ENCODE measurements at regions not wholly inside any gene's neighbourhood (a gene's known extent, or its start where the extent isn't known, plus 50 kb on each side); places are given as distances from the start of the nearest gene placed in this dataset.

DNA sequence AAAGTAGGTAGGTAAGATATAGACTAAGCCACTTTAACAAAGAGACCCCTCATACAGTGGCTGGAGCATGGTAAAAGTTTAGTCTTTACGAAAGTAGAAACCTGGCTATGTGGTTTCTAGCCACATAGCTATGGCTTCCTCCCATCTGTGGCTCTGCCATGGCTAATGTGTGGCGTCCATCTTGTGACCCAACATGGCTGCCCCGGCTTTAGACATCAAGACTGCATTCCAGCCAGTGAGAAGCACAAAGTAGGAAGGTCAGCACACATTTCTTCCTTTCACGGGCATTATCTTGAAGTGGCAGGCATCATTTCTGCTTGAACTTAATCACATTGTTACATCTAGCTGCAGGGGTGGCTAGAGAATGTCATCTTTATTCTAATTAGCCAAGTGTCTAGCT, 148.3 kb downstream of the TBX5 start:
- no peak overlapping the region for H3K4me3 ChIP-seq (ENCODE audit: low read depth, low read length)
- no peak for DNase-seq (ENCODE audit: low read depth)
- TF ChIP-seq CTCF (conservative IDR thresholded peaks at IDR 0.05; ENCODE audit: low read depth, low read length): no peak

DNA sequence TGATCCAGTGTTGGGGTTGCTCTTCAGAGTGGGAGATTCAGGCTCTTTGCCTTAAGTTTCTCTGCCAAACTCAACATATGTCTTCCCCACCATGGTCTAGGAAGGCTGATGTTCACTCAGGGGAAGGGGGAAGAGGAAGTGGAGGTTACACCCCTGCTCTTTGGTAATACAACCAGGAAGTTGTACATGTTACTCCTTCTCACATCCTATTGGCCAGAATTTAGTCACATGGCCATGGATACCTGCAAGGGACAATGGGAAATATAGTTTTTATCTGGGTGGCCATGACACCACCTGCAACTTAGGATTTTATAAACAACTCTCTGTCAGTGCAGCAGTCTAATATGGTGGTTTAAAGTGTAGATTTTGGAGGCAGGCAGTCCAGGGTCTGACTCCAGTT, 150.9 kb downstream of the TBX5 start:
- TF ChIP-seq CTCF (conservative IDR thresholded peaks at IDR 0.05; ENCODE audit: low read depth, low read length): no peak
- H3K4me3 ChIP-seq (ENCODE audit: low read depth, low read length): no peak overlapping the region
- DNase-seq (ENCODE audit: low read depth): no peak

DNA sequence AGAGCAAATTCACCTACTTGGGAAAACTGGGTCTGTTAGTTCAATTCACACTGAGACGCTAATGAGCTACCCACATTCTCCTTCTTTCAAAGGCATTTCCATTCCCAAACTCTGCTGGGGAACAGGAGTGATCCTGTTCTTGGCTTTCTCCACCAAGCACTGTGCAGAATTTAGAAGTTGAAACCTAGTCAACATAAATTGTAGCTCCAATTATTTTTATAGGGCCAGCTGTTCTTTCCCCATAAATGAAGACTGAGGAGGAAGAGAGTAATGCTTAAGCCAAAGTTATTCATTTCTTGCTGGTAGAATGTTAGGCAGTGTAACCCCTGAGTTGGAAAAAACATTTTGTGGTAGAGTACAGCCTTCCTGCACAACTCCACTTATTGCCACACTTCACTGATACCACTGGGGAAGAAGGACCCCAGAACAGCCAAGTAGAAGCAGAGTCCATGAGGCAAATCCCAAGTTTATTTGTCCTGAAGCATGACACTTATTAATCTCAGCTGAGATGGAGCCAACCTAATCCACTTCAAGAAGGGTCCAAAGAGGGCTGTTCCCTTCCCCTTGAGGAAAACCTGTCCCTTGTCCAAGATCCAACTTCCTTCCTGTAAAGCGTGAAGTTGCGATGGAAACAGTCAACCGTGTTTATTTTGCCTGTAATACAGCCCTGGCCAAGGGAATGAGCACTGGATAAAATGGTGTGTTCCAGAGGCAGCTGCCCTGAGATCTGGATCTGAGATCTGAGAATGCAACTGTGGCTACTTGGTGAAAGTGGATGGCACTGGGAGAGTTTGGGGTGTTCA, 151.8 kb downstream of the TBX5 start:
- no peak overlapping the region for H3K4me3 ChIP-seq (ENCODE audit: low read depth, low read length)
- no peak for TF ChIP-seq CTCF (conservative IDR thresholded peaks at IDR 0.05; ENCODE audit: low read depth, low read length)
- DNase-seq (ENCODE audit: low read depth): no peak

DNA sequence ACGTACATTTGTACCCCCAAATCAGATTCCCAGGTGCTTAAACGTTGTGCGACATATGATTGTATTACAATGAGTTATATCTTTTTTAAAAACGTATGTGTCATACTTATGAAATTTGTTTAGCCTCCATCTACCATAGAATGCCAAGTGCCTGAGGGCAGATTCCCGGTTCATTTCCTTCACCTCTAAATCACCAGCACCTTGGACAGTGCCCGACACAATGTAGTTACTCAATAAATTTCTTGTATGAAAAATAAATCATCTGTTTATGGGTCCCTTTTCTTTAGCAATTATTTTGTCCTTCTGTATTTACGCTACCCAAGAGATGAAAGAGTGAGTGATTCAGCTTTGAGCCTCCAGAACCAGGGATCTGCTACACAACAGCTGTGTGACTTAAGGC, 157.4 kb downstream of the TBX5 start:
- no peak overlapping the region for H3K4me3 ChIP-seq (ENCODE audit: low read depth, low read length)
- DNase-seq (ENCODE audit: low read depth): no peak
- TF ChIP-seq CTCF (conservative IDR thresholded peaks at IDR 0.05; ENCODE audit: low read depth, low read length): no peak

GRCh38 chr12:114245555-114245954, 160.4 kb downstream of the TBX5 start:
- TF ChIP-seq CTCF (conservative IDR thresholded peaks at IDR 0.05; ENCODE audit: low read depth, low read length): no peak
- no peak for DNase-seq (ENCODE audit: low read depth)
- H3K4me3 ChIP-seq (ENCODE audit: low read depth, low read length): no peak overlapping the region

DNA sequence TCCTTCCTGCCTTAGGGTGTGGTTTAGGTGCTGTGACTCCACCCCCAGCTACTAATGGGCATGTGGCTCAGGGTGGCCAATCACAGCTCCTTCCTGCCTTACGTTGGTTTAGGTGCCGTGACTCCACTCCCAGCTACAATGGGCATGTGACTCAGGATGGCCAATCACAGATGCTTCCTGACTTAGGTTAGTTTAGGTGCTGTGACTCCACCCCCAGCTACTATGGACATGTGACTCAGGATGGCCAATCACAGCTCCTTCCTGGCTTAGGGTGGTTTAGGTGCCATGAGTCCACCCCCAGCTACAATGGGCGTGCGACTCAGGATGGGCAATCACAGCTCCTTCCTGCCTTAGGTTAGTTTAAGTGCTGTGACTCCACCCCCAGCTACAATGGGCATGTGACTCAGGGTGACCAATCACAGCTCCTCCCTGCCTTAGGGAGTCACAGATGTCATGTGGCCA, 163.9 kb downstream of the TBX5 start:
- H3K4me3 ChIP-seq (ENCODE audit: low read depth, low read length): no peak overlapping the region
- no peak for DNase-seq (ENCODE audit: low read depth)
- TF ChIP-seq CTCF (conservative IDR thresholded peaks at IDR 0.05; ENCODE audit: low read depth, low read length): no peak

- no peak for TF ChIP-seq CTCF (conservative IDR thresholded peaks at IDR 0.05; ENCODE audit: low read depth, low read length)
- DNase-seq (ENCODE audit: low read depth): no peak
- H3K4me3 ChIP-seq (ENCODE audit: low read depth, low read length): no peak overlapping the region
Observed at GRCh38 chr12:114240288-114240687, 165.7 kb downstream of the TBX5 start.

Data from epithelial cell of proximal tubule (primary cell).